Forelimb muscle (tissue), 1 donor: ENCODE measurements at regions not wholly inside any gene's neighbourhood (a gene's known extent, or its start where the extent isn't known, plus 50 kb on each side); places are given as distances from the start of the nearest gene placed in this dataset.

Source experiments
- DNase-seq: peaks from one replicate; pipeline ENCODE4 v3.0.0-alpha.2; 2013; ENCODE audit warnings: low read depth

DNA sequence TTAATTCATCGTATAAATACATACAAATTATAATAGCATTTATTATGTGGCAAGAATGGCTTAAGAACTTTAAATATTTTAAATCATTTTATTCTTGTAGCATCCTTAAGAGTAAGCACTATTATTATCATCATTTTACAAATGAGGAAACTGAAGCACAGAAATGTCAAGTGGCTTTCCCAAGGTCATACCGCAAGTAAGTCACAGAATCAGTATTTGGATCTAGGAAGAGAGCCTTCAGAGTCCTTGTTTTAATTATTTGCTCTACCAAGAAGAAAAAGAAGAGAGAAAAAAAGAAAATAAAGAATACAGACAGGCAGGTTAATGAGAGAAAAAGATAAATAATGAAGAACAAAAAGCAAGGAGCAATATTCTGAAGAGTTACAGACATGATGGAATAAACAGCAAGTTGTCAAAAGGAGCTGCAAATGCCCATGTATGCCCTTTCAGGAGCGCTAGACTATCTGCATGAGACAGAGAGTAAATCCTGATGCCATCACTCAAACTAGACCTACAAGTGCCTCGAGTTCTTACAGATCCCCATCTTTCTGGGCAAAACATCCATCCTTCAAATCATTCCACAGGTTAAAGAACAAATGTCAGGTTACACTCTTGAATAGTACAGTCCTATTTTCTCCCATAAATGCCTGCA is 57.8 kb upstream of the ETAA1 start:
- no peak for DNase-seq

DNA sequence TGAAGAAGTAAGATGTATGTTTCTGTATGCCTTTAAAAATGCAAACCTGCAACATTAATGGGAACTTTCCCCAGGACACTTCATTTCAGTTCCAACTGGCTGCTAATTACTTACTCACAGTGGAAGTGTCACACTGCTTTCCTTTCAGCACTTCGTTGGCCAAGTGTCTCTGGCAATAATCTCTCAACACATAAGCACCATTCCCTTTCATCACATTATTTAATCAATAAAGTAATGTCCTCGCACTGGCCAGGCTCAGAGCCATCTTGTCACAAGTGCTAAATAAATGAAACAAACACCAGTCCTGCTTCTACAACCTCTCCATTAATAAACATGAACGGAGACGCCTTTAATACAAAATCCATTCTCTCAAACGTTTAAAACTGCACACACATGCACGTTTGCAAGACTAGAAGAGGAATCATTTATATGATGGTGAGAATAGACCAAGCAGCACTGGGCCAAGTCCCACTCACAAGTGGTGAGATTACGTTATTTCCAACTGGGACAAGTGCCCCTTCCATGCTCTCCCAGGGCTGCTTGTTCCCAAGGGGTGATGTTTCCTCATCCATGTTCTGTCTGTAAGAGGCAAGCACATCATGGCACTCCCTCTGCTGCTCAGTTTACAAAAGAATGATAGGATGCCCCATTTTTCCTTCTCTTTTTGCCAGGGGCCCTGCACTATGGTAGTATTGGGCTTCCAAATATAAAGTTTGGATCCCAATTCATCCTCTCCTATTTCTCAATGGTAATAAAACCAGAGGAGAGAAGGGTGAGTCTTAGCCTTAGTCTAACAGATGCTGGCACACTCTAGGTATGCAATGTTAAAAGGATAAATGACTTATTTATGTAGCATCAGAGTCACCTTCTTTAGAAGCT is 56.8 kb upstream of the ETAA1 start:
- no peak for DNase-seq

DNA sequence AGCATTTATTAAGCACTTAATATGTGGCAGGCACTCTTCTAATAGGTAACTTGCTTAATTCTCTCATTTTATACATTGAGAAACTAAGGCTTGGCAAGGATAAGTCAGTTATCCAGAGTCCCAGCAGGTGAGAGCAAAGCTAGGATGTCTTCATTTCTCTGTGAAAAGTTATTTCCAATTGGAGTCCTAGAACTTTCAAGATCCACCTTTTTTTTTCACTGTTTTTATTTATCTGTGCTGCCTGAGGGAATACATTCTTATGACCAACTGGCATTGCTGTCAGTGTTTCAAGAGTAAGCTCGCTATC is 56.2 kb upstream of the ETAA1 start:
- no peak for DNase-seq

DNA sequence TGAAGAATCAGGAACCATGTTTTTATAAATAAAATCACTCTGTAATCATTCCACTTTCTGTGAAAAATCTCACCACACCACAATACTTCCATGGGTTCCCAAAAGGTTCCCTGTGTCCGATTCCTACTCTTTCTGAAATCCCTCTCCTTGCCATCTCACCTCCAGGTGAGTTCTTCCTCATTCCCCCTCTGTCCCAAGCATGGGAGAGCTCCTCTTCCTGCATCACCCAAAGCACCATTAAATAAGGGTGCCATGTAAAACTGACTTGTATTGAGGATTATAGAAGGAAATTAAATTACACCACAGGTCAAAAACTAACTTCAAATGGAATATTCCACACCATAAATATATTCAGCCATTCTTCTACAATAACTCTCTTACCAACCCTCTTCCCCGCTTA is 55.8 kb upstream of the ETAA1 start:
- no peak for DNase-seq

GRCh38 chr2:67342394-67342793 is 54.7 kb upstream of the ETAA1 start:
- no peak for DNase-seq

GRCh38 chr2:67346718-67347407 is 50.3 kb upstream of the ETAA1 start:
- DNase-seq = no peak
